Smooth muscle cell (in vitro differentiated cells): ENCODE measurements at regions not wholly inside any gene's neighbourhood (a gene's known extent, or its start where the extent isn't known, plus 50 kb on each side); places are given as distances from the start of the nearest gene placed in this dataset.
"Not testable (repeated sequence)": the region's sequence is repeated elsewhere in the genome, so short reads cannot be mapped to it uniquely, and the experiment has no call there.

Experiments
- DNase-seq: peaks from one replicate; lab custom pipeline; 2025; ENCODE audit not compliant: unreplicated experiment; lab: John Stamatoyannopoulos, UW
- H2AFZ ChIP-seq: fragments of 200-600 bp; sonication (generic); 2 replicates; pipeline ENCODE4 v1.6.0; 2016; ENCODE audit warnings: antibody characterized with exemption, low read depth, mild to moderate bottlenecking
- H3F3A ChIP-seq: fragments of 200-600 bp; sonication (generic); 2 replicates; pipeline ENCODE4 v1.6.0; 2017; ENCODE audit warnings: antibody characterized with exemption, low read depth
- H3K27ac ChIP-seq: fragments of 200-600 bp; sonication (generic); 2 replicates; pipeline ENCODE4 v1.5.1; 2016; ENCODE audit warnings: low read depth, mild to moderate bottlenecking
- H3K27me3 ChIP-seq: fragments of 200-600 bp; sonication (generic); 2 replicates; pipeline ENCODE4 v1.6.1; 2016; ENCODE audit warnings: low read depth, mild to moderate bottlenecking
- H3K36me3 ChIP-seq: fragments of 200-600 bp; sonication (generic); 2 replicates; pipeline ENCODE4 v1.5.1; 2016; ENCODE audit warnings: low read depth
- H3K4me1 ChIP-seq: fragments of 200-600 bp; sonication (generic); 2 replicates; pipeline ENCODE4 v1.5.1; 2016; ENCODE audit warnings: low read depth
- H3K4me2 ChIP-seq: fragments of 200-600 bp; sonication (generic); 2 replicates; pipeline ENCODE4 v1.6.0; 2016; ENCODE audit warnings: mild to moderate bottlenecking
- H3K4me3 ChIP-seq: fragments of 200-600 bp; sonication (generic); 2 replicates; pipeline ENCODE4 v1.5.1; 2016; ENCODE audit warnings: mild to moderate bottlenecking
- H3K79me2 ChIP-seq: fragments of 200-600 bp; sonication (generic); 2 replicates; pipeline ENCODE4 v1.6.0; 2016; ENCODE audit warnings: low read depth, mild to moderate bottlenecking
- H3K9ac ChIP-seq: fragments of 200-600 bp; sonication (generic); 2 replicates; pipeline ENCODE4 v1.6.0; 2016; ENCODE audit warnings: low read depth
- H3K9me3 ChIP-seq: fragments of 200-600 bp; sonication (generic); replicated peaks from 2 replicates; pipeline ENCODE4 v1.5.1; 2016; ENCODE audit warnings: low read depth
- H4K20me1 ChIP-seq: fragments of 200-600 bp; sonication (generic); 2 replicates; pipeline ENCODE4 v1.6.0; 2016; ENCODE audit warnings: low read depth
- WGBS: methylation state at CpG from one replicate; pipeline ENCODE4 v1.1.7; 2016; ENCODE audit warnings: low lambda C conversion rate; 5-methylcytosine and 5-hydroxymethylcytosine counted together
- TF ChIP-seq, protein P1 (sequence below): fragments of 200-600 bp; sonication (generic); IDR thresholded peaks from 2 replicates; pipeline ENCODE4 v1.5.1; 2017; ENCODE audit warnings: borderline replicate concordance, mild to moderate bottlenecking, antibody characterized with exemption; ENCODE audit not compliant: insufficient read depth, poor library complexity, severe bottlenecking

DNA sequence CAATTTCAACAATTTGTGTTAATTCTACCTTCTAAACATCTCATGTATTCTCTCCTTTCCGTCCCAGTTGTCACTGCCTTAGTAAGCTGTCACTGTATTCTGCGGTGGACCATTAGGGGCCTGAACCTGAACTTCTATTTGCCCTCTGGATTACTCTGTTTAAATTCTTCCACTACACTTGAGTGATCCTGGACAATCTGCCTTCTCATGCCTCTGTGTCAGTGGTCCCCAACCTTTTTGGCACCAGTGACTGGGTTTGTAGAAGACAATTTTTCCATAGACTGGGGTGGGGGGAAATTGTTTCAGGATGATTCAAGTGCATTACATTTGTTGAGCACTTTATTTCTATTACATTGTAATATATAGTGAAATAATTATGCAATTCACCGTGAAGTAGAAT, 1157.6 kb upstream of the SEMA6A start:
- H3K79me2 ChIP-seq: no peaks in the 10 kb centered on the region
- WGBS: 96% methylated on average over 3 of the region's 3 CpGs
- no peaks in the 10 kb centered on the region for H4K20me1 ChIP-seq
- H3K4me3 ChIP-seq: no peak overlapping the region
- no peak for DNase-seq
- no peaks in the 10 kb centered on the region for H3K9me3 ChIP-seq
- no peak overlapping the region for H3K27ac ChIP-seq
- no peaks in the 10 kb centered on the region for H3K36me3 ChIP-seq
- H3K4me1 ChIP-seq: no peaks in the 10 kb centered on the region
- H3K4me2 ChIP-seq: no peak overlapping the region
- H3K27me3 ChIP-seq: no peaks in the 10 kb centered on the region
- no peak overlapping the region for H3K9ac ChIP-seq
- H2AFZ ChIP-seq: no peak overlapping the region
- H3F3A ChIP-seq: no peaks in the 10 kb centered on the region
- TF ChIP-seq, protein P1, sequence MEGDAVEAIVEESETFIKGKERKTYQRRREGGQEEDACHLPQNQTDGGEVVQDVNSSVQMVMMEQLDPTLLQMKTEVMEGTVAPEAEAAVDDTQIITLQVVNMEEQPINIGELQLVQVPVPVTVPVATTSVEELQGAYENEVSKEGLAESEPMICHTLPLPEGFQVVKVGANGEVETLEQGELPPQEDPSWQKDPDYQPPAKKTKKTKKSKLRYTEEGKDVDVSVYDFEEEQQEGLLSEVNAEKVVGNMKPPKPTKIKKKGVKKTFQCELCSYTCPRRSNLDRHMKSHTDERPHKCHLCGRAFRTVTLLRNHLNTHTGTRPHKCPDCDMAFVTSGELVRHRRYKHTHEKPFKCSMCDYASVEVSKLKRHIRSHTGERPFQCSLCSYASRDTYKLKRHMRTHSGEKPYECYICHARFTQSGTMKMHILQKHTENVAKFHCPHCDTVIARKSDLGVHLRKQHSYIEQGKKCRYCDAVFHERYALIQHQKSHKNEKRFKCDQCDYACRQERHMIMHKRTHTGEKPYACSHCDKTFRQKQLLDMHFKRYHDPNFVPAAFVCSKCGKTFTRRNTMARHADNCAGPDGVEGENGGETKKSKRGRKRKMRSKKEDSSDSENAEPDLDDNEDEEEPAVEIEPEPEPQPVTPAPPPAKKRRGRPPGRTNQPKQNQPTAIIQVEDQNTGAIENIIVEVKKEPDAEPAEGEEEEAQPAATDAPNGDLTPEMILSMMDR: no peak

DNA sequence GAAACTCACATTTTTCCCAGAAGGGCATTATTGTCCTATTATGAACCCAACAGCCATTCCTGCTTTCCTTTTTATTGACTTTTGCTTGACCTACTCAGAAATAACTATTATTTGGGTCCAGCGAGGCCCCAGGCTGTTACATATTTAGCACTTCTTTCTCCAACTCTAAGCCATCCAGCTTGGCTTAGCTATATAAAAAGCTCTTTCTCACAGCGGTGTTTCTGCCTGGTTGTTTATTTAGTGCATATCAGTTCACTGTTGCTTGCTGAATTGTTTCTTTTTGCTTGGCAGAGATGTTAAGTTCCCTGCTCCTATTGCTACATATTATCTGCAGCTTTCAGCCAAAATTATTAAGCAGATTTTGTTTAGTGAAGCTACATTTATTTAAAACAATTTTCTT, 1156.8 kb upstream of the SEMA6A start:
- TF ChIP-seq, protein P1: no peak
- Histone ChIP-seq H3K27ac (no peak overlapping the region), H3K9me3 (no peaks in the 10 kb centered on the region), H3K4me3 (no peak overlapping the region), H3K27me3 (no peaks in the 10 kb centered on the region), H3K79me2 (no peaks in the 10 kb centered on the region), H3K4me1 (no peaks in the 10 kb centered on the region), H3K36me3 (no peaks in the 10 kb centered on the region), H4K20me1 (no peaks in the 10 kb centered on the region), H3K9ac (no peak overlapping the region), H3F3A (no peaks in the 10 kb centered on the region), H3K4me2 (no peak overlapping the region), H2AFZ (no peak overlapping the region)
- 58% methylated on average over 2 of the region's 2 CpGs for WGBS
- DNase-seq: no peak

DNA sequence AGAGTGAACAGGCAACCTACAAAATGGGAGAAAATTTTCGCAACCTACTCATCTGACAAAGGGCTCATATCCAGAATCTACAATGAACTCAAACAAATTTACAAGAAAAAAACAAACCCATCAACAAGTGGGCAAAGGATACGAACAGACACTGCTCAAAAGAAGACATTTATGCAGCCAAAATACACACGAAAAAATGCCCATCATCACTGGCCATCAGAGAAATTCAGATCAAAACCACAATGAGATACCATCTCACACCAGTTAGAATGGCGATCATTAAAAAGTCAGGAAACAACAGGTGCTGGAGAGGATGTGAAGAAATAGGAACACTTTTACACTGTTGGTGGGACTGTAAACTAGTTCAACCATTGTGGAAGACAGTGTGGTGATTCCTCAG, 1146.2 kb upstream of the SEMA6A start:
- not testable (repeated sequence) for H3K4me2 ChIP-seq, H3K36me3 ChIP-seq, H3K4me1 ChIP-seq, H3K27ac ChIP-seq, H3F3A ChIP-seq, H2AFZ ChIP-seq, H3K9me3 ChIP-seq, H3K4me3 ChIP-seq, DNase-seq, H3K79me2 ChIP-seq, H3K9ac ChIP-seq, H3K27me3 ChIP-seq, H4K20me1 ChIP-seq
- WGBS: 86% methylated on average over 4 of the region's 4 CpGs

DNA sequence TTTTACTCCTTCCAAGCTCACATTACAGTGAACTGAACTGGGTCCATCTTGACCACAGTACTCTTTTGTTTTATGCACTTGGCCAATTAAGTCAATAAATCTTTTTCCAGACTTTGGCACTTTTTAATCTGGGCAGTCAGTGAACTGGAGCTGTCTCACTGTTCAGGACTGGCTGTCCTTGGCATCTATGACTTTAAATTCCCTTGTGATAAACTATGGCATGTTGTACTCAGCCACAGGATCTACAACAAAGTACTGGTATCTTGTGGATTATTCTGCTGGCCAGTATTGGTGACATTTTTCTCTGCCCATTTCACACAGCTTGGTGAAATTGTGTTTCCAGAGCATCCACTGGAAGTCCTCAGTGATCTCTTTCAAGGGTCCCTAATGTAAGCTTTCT, 1144.8 kb upstream of the SEMA6A start:
- H3K36me3 ChIP-seq: no peaks in the 10 kb centered on the region
- peaks cover 5% of the 10 kb centered on the region for H3K9me3 ChIP-seq
- no peaks in the 10 kb centered on the region for H3K27me3 ChIP-seq
- H3K4me1 ChIP-seq: no peaks in the 10 kb centered on the region
- H3K4me2 ChIP-seq: no peak overlapping the region
- no peaks in the 10 kb centered on the region for H3F3A ChIP-seq
- DNase-seq: no peak
- H3K4me3 ChIP-seq: no peak overlapping the region
- TF ChIP-seq, protein P1: no peak
- H3K79me2 ChIP-seq: no peaks in the 10 kb centered on the region
- no peaks in the 10 kb centered on the region for H4K20me1 ChIP-seq
- no peak overlapping the region for H3K9ac ChIP-seq
- no peak overlapping the region for H3K27ac ChIP-seq
- no peak overlapping the region for H2AFZ ChIP-seq
